AG09309 (cell line): ENCODE measurements at regions not wholly inside any gene's neighbourhood (a gene's known extent, or its start where the extent isn't known, plus 50 kb on each side); places are given as distances from the start of the nearest gene placed in this dataset.

ENCODE experiments used
- DNase-seq: peaks from one replicate; pipeline ENCODE4 v3.0.0-alpha.2; 2010; ENCODE audit warnings: low read depth
- H3K4me3 ChIP-seq: 2 replicates; pipeline ENCODE4 v1.5.1; 2011; ENCODE audit warnings: mild to moderate bottlenecking, low read depth, low read length, moderate library complexity; ENCODE audit not compliant: control insufficient read depth
- TF ChIP-seq, protein P1 (sequence below): IDR thresholded peaks from 2 replicates; pipeline ENCODE4 v1.5.1; 2011; ENCODE audit warnings: mild to moderate bottlenecking, low read depth, low read length, inconsistent platforms; ENCODE audit not compliant: insufficient read depth, control insufficient read depth; ENCODE audit errors: missing control alignments

DNA sequence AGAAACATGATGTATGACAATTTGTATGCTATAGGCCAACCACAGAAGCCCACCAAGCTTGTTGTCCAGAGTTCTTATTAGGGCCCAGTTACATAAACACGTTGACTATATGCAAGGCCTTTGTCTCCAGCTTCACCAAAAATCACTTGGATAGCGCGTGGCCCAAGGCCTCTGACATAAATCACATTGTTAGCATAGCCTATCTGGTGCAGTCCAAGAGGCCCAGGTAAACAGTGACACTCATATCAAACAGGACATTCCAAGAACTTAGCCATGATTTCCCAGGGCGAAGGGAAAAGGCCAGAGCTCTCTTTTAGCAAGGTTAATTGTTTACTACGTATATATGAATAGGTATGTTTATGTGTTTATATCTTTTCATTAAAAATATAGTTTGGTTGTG is 337.2 kb upstream of the CELF2 start:
- no peak for DNase-seq
- TF ChIP-seq, protein P1, sequence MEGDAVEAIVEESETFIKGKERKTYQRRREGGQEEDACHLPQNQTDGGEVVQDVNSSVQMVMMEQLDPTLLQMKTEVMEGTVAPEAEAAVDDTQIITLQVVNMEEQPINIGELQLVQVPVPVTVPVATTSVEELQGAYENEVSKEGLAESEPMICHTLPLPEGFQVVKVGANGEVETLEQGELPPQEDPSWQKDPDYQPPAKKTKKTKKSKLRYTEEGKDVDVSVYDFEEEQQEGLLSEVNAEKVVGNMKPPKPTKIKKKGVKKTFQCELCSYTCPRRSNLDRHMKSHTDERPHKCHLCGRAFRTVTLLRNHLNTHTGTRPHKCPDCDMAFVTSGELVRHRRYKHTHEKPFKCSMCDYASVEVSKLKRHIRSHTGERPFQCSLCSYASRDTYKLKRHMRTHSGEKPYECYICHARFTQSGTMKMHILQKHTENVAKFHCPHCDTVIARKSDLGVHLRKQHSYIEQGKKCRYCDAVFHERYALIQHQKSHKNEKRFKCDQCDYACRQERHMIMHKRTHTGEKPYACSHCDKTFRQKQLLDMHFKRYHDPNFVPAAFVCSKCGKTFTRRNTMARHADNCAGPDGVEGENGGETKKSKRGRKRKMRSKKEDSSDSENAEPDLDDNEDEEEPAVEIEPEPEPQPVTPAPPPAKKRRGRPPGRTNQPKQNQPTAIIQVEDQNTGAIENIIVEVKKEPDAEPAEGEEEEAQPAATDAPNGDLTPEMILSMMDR, result no peak
- H3K4me3 ChIP-seq, result no peak overlapping the region

DNA sequence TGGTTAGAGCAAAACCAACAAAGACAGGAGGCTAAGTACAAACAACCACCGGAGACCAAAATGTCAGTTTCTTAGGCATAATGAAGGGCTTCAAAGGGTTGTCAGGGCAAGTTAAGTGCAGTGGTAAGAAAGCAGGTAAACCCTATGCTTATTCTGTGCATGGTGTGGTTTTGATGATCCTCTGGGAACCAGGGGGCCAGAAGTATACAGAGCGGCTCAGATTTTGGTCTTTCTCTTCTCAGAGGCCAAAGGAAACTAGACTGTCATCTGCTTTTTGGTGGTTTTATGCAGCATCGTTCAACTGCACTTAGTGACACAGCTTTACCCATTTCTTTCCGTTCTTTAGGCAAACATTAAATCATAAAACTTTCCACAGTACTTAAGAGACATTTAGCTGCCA is 332.7 kb upstream of the CELF2 start:
- TF ChIP-seq, protein P1, result no peak

DNA sequence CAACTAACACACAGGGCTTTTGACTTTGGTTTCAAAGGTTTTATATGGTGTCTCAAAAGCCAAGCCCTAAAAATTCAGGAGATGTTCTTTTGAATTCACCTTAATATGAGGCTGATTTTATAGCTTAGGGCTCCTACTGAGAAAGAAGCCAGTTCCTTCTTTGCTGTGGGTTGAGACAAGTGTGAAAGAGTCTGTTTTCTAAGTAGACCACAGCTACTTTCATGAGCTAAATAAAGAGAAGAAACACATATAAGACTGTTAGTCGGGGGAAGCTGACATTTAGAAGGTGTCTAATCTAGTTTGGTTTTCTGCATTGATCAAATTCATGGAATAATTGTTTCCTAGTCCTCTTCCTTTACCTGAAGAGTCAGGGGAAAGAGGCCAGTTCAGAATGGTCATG is 332.1 kb upstream of the CELF2 start:
- TF ChIP-seq, protein P1, result no peak
- no peak for DNase-seq
- H3K4me3 ChIP-seq, result no peak overlapping the region

More for the DNA sequence above, 332.7 kb upstream of the CELF2 start:
- DNase-seq, result no peak
- no peak overlapping the region for H3K4me3 ChIP-seq

DNA sequence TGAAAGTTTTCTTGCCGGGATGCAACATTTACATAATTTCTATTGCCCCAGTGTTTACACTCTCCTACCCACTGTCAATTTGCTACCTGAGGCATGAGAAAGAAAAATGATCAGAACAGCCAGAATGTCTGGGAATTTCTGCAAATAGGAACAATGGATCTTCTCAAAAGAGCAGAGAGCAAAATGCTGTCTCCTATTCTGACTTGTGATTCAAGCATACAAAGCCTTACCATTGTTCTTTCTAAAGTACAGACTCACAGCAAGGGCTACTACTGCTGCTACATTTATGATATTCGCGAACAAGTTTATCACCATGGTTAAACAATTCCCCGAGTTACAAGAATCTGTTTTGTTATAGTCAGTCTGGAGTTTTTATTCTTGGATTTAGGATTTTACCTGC is 329.9 kb upstream of the CELF2 start:
- TF ChIP-seq, protein P1, result no peak
- no peak overlapping the region for H3K4me3 ChIP-seq
- no peak for DNase-seq

DNA sequence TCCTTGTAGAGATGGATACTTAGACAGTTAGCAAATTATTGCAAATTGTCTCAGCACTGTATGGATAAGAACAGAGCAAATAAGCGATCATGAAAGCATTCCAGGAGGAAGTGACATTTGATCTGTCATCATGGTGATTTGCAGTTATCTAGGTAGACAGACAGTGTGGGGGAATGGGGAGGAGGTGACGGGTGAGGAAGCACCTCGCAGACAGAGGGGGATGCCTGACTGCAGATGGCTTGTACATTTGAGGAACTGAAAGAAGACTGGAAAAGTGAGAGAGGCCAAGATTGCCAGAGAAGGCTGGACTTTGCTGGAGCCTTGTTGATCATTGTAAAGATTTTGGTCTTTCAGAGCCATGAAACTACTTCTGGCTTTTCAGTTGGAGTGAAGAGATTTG is 318.2 kb upstream of the CELF2 start:
- no peak overlapping the region for H3K4me3 ChIP-seq
- DNase-seq, result no peak
- TF ChIP-seq, protein P1, result no peak

DNA sequence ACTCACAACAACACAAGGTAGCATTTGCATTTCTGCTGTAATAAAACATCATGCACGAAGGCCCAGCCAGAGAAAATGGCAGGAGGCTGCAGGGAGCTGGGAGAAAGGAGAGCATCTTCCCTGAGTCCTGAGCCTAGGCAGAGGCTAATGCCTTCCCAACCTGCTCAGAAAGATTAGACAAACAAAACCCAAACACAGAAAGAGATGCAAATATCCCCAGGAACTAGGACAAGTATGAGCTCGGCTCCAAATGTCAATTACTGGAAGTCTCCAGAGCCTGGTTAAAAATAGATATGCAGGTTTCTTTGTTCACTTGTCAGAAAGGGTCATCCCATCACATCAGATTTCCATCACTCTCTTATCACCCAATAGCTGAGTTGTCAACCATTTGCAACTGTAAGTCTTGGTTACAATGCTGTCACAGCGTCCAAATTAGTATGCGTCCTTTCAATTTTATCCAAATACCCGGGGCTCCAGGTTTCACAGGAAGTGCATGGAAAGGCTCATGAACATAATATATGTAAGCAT is 316.5 kb upstream of the CELF2 start:
- DNase-seq, result no peak
- no peak overlapping the region for H3K4me3 ChIP-seq
- TF ChIP-seq, protein P1, result no peak

DNA sequence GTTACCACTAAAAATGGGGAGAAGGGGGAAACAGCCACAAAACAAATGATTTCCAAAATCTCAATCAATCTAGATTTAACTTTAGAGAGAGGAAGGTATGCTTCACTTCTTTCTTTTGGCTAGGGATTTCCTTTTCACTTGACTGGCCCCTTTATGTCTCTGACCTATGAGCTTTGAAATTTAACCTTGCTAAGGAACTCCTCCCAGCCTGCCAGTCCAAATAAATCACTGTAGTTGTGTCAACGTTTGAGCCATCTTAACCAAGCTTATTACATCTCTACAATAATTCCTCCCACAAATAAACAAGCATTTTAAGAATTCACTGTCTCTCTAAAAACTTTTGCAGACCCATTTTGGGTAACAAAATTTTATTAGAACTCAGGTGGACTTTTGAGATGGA is 315.5 kb upstream of the CELF2 start:
- no peak for DNase-seq
- no peak overlapping the region for H3K4me3 ChIP-seq
- TF ChIP-seq, protein P1, result no peak
